NK-92 treated with Interleukin-12 subunit alpha and Interleukin-12 subunit beta, amount 100 ng/mL, for 24 hours (cell line): ENCODE measurements at regions not wholly inside any gene's neighbourhood (a gene's known extent, or its start where the extent isn't known, plus 50 kb on each side); places are given as distances from the start of the nearest gene placed in this dataset.

Experiments
- DNase-seq: peaks from one replicate; lab custom pipeline; 2025; lab: John Stamatoyannopoulos, UW

DNA sequence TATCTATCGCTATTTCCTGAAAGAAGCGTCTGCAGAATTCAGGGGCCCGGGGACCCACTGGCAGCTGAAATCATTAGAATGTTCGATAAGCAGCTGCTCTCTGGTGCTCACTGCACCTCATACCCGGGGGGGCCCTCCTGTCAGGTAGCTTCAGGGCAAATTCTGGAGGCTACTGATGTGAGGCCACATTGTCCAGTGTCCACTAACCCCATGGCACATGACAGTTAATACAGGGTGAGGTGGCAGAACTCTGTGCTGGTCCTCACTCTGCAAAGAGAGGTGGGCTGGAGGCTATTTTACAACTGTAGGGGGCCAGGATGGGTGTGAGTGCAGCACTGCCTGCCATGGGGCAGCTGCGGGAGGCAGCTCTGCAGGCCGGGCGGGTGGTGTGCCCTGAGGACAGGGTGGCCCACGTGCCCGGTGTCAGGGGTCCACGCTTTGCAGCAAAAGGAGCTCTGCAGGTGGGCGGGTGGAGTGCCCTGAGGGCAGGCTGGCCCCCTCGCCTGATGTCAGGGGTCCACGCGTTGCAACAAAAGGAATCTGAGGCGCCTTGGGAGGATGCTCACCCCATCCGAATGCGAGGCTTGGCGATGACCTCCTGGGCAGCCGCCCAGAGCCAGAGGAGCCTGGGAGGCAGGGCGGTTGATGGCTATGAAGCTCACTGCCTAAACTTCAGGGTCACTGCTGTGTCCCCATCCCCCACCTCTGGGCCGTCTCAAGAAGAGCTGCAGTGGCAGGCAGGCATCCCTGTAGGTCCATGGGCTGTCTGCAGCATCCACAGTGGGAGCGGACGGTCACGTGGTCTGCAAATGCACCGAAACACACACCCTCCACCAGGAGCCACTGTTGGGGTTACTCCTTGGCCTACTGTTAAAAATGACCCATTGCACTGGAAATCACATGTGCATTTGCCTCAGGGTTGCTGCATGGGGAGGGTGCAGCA lies 207.0 kb upstream of the SALL3 start:
- no peak for DNase-seq

DNA sequence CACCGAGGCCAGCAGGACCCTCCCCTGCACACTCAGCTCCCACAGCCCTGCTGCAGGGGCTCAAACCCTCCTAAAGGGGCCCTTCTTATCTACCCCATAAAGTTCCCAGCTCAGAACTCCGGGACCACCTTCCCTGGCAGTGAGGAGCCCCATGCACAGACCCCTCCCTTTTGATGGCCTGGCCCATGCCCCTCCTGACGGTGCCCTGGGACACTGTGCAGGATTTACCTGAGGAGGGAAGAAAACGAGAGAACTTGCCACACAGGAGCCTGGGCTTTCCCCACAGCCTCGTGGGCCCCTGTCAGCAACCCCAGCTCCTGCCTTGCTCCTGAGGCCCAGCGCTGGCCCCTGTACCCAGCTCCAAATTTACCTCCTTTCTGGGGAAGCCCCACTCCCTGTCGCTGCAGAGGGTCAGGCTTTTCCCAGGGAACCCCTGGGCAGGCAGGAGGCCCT lies 206.3 kb upstream of the SALL3 start:
- no peak for DNase-seq

DNA sequence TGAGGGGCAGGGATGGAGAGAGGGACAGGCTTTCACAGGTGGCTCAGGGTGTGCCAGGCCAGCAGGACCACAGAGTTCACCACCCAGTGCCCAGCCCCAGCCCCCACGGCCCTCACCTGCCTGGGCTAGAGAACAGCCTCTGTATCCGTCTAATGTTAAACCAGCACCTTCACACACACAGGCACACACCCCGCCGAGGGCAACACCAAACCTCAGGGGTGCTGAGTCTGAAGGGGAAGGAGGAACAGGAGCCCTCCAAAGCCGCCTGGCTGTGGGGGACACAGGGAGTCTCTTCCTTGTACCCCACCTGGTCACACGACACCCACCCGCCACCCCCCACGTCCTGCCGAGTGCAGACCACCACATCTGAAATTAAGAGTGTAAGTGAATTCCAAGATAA lies 205.8 kb upstream of the SALL3 start:
- no peak for DNase-seq

DNA sequence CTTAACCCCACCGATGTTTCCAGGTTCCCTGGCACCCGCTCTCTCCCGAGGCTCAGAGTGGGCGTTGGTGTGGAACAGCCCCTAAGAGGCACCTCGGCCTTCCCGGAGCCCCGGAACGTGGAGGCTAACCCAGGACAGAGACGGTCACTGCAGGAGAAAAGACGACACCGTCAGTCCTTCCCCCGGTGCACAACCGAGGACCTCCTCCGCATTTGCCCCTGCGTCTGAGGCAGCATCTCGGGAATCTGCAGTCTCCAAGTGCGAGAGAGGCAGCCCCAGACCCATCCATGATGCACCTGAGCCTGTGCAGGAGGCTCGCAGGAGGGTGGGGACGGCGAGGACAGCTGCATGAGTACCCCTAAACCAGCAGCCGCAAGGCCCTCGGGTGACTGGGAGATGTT lies 204.9 kb upstream of the SALL3 start:
- DNase-seq: no peak

DNA sequence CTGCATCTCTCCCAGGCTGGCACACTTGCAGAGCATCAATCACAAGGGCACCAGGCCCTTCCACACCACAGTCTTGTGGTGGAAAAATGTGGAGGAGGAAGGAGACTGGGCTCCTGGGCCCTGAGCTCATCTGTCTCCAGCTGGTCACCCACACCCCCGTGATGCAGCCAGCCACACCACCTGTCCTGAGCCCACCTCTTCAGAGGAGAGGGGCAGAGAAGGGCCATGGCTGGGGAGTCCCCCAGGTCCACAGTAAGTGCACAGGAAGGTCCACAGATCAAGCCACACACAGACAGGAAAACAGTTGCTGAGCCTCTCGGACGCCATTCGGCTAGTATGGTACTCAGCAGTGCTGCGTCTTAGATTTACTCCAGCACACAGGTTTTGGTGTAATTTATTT lies 203.5 kb upstream of the SALL3 start:
- DNase-seq: no peak

DNA sequence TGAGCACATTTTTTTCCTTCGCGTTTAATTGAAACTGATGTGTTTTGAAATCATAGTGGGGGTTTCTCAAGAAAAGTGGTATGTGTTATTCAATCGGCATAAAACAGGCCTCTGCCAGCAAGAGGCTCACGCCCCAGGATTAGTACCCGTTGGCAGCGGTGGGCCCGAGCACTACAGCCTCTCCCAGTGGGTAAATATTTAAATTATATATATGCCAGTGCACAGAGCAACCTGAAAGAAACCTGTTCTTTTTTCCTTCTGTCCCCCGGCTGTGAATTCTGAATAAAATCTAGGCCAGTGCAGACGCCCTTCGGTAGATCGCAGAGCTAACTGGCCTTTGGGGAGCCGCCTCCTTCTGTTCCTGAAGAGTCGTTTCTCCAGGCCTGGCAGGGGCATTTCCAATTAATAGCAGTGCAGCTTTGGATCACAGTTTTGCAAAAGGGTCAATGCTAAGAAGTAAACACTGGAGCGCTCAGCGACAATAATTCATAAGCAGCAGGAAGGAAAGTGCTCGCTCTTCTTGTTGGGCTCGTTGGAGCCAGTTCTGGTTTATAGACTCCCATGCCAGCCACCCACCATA lies 202.8 kb upstream of the SALL3 start:
- no peak for DNase-seq

DNA sequence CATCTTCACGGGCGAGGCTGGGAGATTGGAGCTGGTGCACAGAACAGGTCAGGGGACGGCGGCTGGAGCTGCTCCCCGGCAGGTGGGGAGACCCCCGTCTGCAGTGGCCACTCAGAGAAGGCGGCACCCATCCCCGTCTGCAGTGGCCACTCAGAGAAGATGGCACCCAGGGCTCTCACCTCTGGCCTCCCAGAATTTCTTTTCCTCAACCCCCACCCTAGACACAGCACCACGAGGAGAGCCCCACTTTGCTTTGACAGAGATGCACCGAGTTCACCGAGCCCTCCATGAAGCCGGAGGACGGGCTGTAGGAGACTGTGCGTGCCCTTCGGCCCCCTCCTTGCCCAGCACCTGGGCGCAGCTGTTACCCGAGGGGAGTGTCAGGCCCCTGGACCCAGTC lies 201.6 kb upstream of the SALL3 start:
- DNase-seq: no peak

DNA sequence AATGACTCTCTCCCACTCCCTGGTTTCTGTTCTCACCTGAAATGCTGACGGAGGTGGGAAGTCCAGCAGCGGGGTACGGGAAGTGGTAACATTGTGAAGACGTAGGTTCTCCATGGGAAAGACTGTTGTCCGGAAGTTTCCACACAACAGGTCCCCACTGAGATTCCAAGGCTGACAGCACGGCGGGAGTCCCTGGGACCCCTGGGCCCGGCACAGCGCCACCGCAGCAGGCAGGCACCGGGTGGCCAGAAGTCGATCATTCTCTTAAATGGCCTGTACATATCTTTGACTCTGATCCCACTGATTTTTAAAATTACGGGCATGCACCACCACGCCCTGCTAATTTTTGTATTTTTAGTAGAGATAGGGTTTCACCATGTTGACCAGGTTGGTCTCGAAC lies 201.0 kb upstream of the SALL3 start:
- DNase-seq: no peak

DNA sequence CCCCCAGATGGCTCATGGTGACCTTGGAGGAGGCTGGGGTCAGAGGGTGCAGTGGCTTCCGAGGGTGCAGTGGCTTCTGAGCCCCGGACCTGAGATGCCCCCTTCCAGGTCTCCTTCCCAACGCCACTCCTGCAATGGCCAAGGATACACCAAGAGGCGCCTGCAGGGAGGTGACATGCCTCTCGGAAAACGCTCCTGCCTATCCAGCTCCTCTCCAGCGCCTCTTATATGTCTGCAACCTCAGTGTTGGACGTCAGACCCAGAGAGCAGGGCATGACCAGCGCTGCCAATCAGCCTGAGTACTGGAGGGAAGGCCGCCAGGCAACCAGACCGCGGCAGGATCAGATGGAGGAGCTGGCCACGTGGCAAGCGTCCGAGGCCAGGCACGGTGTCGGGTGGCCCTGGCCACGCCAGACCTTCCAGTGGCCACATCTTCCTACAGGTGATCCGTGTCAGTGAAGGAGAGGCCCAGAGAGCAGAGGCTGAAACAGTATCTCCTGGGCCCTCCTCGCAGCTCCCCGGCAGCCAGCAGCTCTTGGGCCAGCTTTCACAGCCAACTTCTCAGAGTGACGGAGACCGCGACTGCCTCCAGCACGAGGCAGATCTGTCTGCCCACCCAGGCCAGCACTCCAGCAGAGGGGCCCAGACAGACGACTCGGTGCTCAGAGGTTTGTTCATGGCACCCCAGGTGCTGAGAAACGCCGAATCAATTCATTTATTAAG lies 199.5 kb upstream of the SALL3 start:
- DNase-seq: no peak

DNA sequence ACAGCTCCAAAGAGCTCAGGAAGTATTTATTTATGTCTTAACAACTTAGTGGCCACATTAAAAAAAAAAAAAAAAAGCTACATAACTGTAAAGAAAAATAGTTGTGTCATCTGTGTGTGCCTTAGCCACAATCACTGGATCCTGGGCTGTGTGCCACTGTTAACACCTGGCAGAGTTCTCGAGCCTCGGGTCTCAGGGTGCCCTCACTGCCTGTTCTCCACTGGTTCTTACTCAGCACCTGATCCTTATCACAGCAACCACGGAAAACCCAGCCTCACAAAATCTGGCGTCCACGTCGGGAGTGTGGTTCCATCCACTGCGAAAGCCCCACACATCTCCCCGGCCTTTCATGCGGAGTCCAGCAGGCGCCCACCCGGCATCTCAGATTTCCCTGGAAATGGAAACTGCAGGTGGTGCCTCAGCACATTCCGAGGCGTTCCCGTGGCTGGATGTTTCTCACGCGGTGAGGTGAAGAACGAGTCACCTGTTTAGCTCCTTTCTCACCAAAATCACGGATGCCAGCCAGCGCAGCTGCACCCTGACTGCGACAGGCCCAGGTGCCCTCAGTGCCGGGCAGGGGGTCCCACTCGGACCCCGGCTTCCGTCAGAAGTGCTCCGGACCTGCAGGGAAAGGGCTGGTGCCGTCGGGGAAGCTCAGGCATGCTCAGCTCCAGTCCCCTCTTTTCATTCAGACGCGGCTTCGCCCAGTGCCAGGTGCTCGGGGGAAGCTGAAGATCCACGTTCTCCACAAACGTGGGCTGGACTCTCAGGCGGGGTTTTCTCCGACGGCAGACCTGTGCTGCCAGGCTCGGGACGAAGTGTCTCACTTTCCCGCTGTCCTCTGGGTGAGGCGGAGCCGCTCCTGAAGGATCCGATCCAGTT lies 198.7 kb upstream of the SALL3 start:
- DNase-seq: no peak

DNA sequence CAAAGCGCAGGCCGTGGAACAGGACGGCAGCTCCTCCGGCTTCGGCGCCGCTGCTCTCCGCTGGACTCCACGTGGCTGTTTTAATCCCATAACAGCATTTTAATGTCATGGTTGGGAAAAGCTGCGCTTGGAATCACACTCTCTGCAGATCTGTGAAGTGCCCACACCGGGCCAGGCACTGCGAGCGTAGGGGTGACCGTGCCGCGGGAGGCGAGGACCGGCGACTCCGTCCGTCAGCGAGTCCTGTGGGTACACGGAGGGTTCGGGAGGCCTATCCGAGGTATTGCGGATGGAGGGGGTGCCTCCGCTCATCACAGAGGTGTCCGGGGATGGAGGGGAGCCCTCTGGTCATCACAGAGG lies 198.0 kb upstream of the SALL3 start:
- DNase-seq: no peak

DNA sequence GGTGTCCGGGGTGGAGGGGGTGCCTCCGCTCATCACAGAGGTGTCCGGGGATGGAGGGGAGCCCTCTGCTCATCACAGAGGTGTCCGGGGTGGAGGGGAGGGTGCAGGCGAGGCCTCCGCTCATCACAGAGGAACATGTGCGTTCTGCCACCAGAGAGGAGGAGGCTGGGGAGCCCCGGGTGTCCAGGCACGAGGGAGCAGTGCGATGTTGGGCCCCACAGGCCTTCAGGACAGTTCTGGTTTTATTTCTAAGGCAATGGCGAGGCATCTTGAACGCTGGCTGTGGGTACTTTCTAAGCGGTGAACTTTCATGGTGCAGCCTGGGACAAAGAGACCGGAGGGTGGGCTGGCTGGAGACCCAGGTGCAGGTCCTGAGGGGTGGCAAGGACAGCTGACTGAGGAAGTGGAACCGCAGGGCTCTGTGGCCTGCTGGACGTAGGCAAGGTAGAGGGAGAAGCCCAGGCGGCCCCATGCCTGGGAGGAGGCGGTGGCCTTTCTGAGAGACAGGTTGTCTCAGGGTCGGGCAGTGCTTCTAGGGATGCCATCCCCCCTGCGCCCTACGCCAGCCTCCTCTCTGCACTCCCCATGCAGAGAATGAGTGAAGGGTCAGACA lies 196.6 kb upstream of the SALL3 start:
- no peak for DNase-seq

DNA sequence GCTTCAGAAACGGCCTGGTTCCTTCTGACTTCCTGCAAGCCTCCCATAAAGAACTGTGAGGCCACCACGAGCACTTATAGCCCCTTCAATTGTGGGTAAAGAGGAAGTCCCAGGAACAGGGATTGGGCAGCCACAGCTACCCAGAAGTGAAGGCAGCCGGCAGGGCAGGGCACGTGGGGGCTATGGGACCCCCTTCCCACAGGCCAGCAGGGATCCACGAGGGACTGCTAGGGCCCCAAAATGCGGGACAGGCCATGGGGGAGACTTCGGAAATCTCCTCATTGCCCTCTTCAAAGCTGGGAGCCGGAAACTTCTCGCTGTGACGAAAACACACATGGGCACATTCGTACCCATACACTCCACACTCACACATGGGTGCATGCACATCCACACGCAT lies 196.1 kb upstream of the SALL3 start:
- DNase-seq: no peak

DNA sequence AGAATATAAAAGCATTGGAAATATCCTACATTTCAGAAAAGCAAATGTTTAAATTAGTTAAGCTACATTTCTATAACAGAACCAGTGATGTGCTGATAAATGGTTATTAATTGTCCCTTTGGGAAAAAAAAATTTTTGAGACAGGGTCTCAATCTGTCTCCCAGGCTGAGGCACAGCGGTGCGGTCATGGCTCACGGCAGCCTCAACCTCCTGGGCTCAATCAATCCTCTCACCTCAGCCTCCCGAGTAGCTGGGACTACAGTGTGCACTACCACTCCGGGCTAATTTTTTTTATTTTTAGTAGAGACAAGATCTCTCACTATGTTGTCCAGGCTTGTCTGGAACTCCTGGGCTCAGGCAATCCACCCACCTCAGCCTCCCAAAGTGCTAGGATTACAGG lies 194.8 kb upstream of the SALL3 start:
- no peak for DNase-seq

DNA sequence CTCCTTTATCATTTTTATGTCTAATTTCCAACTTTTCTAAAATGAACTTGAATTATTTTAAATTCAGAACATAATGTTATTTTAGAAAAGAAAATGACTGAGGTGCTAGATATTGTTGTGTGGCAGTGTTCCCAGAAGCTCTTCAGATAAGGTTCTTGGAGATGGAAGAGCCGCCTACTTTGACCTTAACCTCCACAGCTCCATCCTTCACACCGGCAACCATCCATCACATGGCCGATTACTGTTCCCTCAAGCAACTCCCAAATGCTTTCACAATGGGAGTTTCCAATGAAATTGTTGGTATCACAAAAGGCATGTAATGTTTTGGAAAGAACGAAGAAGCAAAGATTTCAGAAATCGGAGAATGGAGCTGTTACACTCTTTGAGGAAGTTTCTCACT lies 193.9 kb upstream of the SALL3 start:
- DNase-seq: no peak

DNA sequence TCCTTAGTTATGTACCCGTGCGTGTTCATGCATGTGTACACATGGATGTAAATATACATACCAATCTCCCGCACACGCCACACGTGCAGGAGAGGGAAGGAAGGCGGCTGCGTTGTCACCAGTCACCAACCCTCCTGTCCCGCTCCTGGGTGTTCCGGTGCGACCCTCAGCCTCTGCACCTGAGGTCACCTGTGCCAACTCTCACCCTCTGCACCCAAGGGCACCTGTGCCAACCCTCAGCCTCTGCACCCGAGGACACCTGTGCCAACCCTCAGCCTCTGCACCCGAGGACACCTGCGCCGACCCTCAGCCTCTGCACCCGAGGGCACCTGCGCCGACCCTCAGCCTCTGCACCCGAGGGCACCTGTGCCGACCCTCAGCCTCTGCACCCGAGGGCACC lies 192.8 kb upstream of the SALL3 start:
- no peak for DNase-seq

DNA sequence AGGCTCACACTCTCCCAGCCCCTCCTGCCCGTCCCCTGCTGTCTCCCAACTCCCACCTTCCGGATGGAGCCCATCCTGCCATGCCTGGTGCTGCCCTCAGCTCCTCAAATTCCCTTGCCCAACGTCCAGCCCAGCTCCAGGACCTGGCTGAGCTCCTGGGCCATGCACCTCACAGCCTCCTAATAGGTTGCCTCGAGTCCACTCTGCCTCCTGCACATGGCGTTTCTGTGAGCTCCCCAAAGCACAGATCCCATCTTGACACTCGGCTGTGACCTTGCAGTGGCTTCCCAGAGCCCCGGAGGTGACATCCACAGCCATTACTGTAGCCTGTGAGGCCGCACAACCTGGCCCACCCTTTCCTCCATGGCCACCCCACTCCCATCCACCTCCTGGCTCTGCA lies 191.9 kb upstream of the SALL3 start:
- no peak for DNase-seq

DNA sequence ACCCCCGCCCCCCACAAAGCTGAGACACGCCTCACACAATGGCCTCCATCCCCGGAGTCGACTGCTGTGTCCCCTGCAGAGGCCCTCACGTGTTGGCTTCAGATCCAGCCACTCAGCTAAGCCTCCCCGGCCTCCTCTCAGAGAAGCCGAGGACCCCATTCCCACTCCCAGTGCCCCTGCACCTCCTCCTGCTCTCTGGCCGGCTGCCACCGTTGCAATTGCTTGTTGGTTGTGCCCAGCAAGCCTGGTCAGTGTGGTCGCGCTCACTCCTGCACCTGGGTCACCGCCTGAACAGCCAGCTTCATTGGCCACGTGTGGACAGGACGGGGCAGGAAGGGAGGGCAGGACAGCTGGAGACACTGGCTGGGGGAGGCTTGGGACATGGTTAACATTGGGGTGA lies 191.5 kb upstream of the SALL3 start:
- DNase-seq: no peak

DNA sequence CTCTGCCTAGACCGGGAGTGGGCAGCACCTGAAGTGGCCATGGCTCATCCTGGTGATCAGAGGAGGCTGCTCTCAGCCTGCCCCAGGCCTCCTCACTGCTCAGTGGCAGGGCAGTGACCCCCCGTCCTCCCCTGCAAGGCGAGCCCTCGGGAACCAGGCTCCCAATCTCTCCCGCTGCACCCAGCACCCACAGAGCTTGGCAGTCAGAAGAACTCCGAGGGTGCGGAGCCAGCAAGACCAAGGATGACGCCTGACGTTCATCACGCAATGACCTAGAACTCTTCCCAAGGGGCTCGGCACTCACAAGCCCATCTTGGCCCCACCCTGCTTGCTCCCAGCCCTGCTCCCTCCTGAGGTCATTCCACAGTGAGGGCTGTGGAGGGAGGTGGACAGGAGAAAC lies 189.8 kb upstream of the SALL3 start:
- no peak for DNase-seq

DNA sequence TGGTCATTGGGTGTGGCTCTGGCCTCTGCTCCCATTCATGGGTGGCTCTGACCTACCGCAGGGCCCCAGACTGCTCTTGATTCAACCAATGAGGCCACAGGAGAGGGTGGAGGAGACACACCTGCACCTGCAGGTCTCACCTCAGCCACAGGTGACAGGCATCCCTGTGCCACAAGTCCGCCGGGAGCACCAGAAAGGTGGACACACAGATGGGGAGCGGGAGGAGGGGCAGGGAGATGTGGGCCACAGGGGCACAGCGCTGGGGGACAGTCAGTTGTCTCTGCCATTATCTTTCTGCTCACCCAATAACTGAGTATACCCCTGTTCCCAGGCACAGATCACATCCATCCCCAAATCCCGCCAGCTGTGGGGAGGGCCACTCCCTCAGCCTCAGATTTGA lies 189.1 kb upstream of the SALL3 start:
- no peak for DNase-seq

DNA sequence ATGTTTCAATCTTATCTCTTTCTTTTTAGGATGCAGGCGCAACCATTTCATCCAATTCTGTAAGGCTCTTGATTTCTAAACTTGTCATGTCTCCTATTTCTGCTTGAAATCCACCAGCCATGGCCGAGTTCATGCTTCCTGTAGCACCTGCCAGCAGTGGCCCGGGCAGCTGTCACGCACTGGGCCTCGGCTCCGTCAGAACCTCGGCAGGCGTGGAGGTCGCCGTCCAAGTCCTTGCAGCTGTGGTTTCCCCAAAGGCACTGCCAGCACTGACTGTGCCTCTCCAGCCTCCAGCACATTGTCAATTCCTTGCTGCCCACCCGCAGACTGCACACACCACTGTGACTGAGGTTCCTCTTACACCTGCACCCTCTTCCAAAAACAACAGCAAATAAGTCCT lies 188.7 kb upstream of the SALL3 start:
- DNase-seq: no peak

DNA sequence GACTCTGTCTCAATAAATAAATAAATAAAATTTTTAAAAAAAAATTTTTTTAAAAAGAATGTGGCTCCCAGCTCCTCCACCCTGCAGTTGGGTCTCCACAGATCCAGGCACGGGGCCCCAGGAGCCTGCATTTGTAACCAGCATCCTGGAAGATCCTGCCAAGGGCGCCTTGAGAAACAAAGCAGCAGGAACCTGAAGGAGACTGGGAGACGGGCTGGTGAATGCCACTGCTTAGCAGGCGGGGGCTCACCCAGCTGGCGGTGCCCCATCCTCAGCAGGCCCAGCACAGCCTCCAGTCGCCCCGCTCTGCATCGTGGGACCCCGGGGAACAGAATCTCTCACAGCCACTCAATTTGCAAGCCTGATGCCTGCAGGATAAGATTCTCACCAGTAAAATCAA lies 187.5 kb upstream of the SALL3 start:
- DNase-seq: no peak
